ENCODE measurements at regions not wholly inside any gene's neighbourhood (a gene's known extent, or its start where the extent isn't known, plus 50 kb on each side); places are given as distances from the start of the nearest gene placed in this dataset.

GRCh38 chr2:129329574-129329973 lies 649.9 kb upstream of the RAB6C start:
- TF ChIP-seq POLR2AphosphoS5 (IDR thresholded peaks at IDR 0.05; ENCODE audit: insufficient read depth, low read depth, low read length) (no peak), POLR2A (IDR thresholded peaks at IDR 0.05; ENCODE audit: low read depth, low read length) (no peak), MAX (IDR thresholded peaks at IDR 0.05; ENCODE audit: insufficient read depth, insufficient read length) (no peak), CTCF (IDR thresholded peaks at IDR 0.05; ENCODE audit: extremely low read depth in 1 of 2, insufficient read depth in 1 of 2, low read depth in 1 of 2, low read length in 2 of 2) (no peak), MYC (IDR thresholded peaks at IDR 0.05; ENCODE audit: low read depth, low read length) (no peak), EZH2 (IDR thresholded peaks at IDR 0.05; ENCODE audit: borderline replicate concordance, low read depth, low read length, severe bottlenecking) (no peak), GATA2 (IDR thresholded peaks at IDR 0.05; ENCODE audit: insufficient read depth, insufficient read length, low read depth, low read length) (no peak), JUN (IDR thresholded peaks at IDR 0.05; ENCODE audit: borderline replicate concordance, insufficient read depth, insufficient read length, low read depth) (no peak)
